Stimulated activated CD8-positive, alpha-beta memory T cell treated with anti-CD3 and anti-CD28 coated beads, Interleukin-15, amount 100 ng/mL, for 24 hours (primary cell): ENCODE measurements at regions not wholly inside any gene's neighbourhood (a gene's known extent, or its start where the extent isn't known, plus 50 kb on each side); places are given as distances from the start of the nearest gene placed in this dataset.
"Not testable (repeated sequence)": the region's sequence is repeated elsewhere in the genome, so short reads cannot be mapped to it uniquely, and the experiment has no call there.

Experiments used
- DNase-seq: peaks from one replicate; pipeline ENCODE4 v3.0.0-alpha.2; 2020; ENCODE audit warnings: low read depth

DNA sequence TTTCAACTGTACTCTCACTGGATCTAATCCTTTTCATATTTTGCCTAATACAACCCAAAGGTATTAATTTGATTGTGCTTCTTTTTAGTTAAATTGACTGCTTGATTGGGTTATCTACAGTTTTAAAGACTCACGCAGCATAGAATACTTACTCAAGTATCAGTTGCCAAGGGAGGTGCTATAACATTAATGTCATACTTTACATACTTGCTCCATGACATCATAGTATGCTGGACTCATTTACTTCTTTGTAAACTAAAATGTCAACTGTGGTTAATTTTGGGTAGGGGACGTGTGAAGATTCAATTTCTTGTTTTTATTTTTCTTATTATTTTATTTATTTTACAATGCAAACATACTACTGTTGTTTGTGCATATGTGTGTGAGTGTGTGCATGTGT is 716.2 kb upstream of the VRK2 start:
- no peak for DNase-seq

DNA sequence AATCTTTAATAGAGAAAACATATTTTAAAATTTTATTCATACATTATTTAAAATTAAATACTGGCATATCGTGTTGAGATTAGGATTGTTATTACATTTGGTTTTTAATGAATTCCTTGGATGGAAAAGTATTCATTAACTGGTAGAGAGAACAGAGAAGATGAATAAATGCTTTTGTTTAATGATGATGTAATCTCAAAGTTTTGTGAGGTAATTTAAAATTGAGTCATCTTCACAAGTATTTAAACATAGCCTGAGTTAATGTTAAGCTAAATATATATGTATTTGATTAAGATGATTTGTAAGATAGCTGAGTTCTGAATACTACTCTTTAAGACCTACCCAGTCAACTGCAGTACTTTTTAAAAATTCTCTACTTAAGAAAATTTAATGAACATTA is 713.4 kb upstream of the VRK2 start:
- no peak for DNase-seq

DNA sequence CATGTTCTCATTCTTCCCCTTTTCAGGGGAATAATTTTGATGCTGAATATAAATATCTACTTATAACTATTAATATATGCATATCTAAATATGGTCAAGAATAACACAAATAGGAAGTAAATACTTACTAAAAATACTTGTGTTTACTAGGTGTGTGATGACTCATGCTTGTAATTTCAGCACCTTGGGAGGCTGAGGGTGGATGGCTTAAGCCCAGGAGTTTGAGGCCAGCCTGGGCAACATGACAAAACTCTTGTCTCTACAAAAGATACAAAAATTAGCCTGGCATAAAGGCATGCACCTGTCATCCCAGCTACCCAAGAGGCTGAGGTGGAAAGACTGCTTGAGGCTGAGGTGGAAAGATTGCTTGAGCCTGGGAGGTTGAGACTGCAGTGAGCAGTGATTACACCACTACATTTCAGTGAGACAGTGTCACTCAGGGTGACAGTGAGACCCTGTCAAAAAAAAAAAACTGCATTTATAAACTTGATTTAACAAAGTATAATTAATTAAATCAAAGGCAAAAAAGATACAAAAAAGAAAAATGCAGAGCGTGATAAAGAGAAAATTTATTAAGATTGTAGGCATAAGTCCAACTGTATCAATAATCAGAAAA is 703.1 kb upstream of the VRK2 start:
- no peak for DNase-seq

DNA sequence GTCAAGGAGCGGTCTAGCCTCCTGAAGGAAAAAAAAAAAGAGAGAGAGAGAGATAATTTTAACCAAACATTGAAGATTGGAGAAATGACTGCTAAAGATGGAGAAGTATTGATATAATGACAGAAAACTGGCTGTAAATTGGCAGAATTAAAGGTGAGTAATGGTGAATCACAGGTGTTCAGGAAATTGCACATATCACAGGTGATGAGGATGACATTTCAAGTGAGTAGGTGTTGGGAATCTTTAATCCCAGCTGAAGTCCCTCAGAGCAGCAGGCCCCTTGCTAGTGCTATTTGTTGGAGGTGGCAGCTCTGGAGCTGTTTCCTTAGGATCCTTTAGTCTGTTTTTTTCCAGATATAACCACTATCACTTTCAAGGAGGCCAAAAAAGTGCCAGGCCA is 678.4 kb upstream of the VRK2 start:
- no peak for DNase-seq

DNA sequence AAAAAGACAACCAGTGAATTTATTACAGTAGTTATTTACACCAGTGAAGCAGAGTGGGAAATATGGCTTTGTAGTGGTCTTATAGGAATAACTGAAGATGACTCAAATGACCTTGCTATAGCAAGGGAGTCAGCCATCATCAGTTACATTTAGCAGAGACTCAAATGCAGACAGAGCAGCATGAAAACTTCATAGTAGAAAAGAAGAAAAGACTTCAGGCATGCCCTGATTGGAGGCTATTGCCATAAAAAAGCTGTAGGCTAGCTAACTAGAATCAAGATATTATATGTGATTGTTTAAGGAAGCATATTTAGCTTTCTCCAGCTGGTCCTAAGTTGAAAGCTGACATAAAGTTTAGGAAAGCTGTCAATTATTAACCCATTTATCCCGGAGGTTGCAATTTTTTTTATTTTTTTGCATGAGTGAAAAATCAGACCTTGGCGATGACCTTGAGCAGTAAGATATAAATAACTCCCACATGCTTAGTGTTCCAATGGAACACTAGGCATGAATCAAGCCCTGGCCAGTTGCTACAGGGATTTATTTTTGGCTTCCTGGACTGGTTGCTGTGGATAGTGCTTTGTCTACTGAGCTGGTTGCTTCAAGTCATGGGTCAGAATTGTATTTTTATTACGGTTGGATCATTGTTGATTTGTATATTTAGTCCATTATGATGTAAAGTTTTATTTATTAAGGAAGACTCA is 675.6 kb upstream of the VRK2 start:
- no peak for DNase-seq

DNA sequence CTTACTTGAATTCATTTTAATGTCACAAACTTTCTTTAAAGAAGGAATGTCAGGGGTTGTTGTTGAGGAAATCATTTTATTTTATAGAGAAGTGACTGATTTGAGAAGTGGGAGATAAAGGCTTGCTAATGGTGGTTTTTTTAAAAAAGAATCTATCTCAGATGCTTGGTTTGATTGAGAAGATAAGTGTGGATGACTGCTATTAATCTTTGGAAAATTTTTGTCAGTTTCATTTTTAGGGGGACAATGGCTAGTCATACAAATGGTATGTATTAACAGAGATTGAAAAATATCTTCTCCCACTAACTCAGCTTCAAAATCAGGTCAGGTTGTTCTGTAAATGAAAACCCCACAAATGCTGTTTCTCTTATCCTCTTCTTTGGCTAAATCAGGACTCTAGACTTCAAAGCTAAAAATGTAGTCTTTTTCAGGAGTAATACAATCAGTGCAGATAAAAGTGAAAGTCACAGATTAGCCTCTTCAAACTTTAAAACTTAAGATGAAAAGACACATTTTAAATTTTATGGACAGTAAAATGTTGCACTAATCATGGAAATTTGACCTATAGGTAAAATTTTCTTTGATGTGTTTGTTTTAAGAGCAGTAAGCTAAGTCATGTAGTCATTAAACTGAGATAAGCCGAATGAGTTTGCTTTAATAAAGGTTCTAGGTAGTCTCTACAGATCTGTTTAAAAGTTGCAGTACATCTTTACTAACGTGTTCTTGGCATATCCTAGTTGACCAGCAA is 674.2 kb upstream of the VRK2 start:
- DNase-seq: no peak

DNA sequence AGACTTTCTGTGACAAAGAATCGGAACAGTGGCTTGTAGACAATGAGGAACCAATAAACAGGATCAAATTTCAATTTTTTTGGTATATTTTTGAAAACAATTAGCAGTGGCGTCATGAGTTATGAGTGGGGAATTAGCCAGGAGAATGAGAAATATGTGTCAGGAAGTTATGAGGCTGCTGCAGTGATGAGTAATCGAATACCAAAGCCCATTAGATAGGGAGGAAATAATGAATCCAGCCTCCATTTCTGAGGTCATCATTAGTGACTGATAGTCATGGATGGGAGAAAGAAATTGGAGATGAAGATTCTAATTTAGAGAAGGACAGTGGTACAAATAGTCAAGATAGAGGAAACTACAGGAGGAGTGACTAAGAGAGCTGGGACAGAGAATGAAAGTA is 673.1 kb upstream of the VRK2 start:
- no peak for DNase-seq

DNA sequence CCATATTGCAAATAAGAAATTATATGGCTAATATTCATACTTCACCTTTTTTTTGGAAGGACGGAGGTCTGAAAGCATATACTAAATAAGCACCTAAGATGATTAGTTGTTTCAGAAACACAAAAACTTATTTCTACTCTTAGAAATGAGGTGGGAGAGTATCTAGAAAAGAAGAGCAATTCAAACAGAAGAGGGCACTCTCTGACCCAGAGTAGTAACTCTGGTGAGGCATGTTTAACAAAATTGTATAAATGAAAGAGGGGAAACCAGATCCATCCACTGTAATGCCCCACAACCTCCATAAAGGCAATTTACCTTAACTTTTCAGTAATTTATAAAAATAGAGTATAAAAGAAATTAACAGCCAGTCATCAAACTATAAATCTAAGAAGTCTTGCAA is 669.6 kb upstream of the VRK2 start:
- DNase-seq: no peak

DNA sequence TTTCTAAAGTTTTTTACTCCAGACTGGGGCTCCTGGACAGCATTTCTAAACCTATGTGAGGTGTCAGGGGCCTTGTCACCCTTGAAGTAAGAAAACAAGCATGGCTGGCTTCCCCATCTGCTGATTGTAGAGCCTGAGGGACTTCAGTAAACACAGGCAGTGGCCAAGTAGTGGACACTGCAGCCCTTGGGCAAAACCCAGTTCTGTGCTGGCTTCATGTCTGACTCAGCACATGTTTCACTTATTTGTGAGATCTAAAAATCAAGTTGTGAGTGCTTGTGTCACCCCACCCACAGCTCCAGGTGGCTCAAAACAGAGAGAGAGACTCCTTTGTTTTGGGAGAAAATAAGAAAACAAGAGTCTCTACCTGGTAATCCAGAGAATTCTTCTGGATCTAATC is 660.3 kb upstream of the VRK2 start:
- no peak for DNase-seq

DNA sequence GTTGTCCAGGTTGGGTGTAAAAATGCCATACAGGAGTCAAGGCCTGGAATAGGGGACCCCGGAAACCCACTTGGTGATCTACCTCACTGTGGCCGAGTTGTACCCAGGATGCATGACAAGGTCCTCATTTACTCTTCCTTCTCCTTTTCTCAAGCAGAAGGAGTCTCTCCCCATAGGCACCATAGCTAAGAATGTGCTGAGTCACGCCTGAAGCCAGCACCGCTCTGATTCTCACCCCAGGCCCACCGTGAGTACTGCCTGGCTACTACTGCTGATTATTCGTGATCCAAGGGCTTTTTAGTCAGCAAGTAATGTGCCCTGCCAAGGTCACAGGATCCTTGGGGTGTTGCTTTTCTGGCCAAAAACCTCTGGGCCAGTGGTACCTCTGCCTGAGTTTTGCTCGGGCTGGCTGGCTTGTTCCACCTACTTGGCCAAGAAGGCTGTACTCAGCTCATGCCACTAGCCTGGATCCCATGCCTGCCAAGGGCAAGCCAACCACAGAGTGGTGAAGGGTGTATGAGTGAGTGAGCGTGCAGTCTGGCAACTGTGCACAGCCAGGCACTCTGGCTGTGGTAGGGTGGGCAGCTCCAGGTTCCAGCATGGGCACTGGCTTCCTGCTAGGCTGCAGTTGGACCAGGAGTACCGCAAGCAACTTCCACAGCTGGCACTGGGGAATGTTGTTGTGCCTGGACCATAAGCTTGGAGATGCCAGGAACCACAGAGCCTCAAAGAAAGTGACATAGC is 650.1 kb upstream of the VRK2 start:
- DNase-seq: no peak

DNA sequence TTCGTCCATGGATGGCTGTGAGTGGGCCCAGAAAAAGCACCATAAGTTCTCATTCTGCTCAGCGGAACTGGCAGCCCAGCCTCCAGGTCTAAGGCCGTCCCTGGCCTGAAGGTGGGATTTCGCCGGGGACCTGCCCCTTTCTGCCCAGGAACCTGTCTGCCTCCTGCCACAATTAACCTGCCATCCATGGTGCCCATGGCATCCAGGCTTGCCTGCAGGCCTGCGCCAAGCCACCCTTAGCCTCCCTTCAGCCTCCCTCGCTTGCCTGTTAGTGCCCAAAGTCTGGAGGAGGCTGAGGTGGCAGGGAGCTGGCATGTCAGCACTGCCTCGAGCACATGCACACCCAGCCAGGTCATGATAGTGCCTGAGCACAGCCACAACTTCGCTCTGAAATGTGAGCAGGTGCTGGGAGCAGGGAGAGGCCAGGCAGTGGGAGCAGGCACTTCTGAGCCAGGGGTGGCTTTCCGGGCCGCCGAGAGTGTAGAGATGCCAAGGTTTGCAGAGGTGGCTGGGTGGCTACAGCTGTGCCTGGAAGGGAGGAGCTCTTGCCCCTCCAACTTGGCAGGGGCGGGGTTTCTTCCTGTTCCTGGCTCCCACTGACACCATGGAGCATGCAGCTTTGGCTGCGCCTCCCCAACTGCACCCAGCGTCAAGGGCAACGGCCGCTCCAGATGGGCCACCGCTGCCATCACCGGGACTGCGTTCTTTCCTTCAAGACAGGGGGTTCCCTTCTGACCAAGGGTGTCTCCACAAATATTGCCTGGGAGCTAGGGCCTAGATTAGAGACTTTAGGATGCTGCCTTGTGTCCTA is 648.9 kb upstream of the VRK2 start:
- DNase-seq: no peak

DNA sequence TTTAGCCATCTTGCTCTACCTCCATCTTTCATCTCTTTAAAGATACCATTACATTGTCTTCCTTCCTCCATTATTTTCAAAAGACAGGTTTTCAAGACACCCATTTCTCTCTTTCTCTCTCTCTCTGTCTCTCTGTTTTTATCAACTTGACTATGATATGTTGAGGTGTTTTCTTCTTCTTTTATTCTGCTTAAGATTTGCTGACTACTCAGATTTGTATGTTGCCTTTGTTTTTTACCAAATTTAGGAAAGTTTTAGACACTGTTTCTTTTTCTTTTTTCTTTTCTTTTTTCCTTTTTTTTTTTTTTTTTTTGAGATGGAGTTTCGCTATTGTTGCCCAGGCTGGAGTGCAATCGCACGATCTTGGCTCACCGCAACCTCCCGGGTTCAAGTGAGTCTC is 647.5 kb upstream of the VRK2 start:
- DNase-seq: no peak

DNA sequence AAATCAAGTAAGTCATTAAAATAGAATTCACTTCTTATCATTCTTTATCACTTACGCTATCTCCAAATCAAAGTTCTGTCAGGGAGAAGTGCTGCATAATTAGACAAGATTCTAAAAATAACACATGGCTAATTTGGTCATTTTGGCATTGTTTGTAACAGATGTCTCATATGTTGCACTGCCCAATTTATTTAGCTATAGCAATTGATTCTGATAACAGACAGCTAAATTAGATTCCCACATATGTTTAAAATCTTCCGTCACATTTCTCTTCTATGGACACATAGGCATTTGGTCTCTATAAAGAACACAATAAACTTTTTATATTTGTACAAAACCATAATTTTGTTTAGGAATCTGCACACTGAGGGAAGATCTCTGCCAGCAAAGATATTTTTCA is 644.5 kb upstream of the VRK2 start:
- no peak for DNase-seq

DNA sequence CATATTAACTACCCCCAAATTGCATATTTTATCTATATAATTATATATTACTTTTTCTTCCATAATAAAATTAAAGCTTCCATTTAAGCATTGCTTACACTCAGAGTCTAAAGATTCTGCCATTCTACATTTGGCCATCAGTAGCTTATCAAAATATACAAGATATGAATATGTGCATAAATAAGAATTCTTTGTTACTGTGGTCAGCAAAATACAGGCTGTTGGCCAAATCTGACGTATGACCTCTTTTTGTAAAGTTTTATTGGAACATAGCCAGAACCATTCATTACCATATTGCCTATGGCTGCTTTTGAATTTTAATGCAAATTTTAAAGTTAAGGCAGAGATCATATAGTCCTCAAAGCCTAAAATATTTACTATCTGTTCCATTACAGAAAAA is 643.9 kb upstream of the VRK2 start:
- DNase-seq: no peak

DNA sequence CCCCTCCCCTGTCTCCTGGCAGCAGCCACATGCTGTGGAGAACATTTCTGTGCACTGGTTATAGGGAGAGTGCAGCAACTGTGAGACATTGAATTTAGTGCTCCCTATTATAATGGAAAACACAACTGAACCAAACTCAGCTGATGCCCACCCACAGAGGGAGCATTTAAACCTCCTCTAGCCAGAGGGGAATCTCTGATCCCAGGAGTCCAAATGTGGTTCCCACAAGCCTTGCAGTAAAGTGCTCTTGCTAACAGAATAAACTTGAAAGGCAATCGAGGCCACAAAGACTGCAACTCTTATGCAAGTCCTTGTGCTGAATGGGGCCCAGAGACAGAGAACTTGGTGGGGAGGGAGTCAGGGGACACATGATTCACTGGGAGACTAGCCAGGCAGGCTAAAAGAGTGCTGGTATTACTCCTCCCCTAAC is 638.8 kb upstream of the VRK2 start:
- no peak for DNase-seq

DNA sequence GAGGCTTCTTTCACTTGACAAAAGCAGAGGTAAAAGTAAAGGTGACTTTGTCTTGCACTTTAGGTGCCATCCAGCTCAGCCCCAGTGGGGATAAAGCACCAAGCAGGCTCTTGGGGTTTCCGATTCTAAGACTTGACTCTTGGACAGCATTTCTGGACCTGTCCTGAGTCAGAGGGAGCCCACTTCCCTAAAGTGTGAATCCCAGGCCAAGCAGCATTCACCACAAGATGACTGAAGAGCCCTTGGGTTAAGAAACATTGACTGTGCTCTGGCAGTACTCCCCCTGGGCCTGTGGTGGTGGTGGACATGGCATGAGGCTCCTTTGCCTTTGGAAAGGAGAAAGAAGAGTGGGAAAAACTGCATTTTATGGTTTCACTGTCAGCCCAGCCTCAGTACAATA is 638.0 kb upstream of the VRK2 start:
- no peak for DNase-seq

DNA sequence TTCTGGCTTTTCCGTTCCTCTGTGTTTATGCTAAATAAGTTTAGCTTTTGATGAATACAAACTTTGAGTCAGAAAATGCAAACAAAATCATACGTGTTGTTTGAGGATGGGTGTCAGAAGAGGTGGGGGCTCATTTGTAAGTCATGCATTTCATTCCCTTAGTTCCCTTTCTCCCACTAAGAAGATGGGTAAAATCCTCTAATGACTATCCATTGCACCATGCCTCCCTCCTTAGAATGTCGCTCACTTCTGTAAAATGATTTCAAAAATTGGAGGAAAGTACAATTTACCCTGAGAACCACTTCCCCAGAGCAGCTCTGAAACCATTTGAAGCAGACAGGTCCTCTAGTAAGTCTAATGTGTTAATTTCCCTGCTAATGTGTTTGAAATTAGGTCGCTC is 629.6 kb upstream of the VRK2 start:
- DNase-seq: no peak

DNA sequence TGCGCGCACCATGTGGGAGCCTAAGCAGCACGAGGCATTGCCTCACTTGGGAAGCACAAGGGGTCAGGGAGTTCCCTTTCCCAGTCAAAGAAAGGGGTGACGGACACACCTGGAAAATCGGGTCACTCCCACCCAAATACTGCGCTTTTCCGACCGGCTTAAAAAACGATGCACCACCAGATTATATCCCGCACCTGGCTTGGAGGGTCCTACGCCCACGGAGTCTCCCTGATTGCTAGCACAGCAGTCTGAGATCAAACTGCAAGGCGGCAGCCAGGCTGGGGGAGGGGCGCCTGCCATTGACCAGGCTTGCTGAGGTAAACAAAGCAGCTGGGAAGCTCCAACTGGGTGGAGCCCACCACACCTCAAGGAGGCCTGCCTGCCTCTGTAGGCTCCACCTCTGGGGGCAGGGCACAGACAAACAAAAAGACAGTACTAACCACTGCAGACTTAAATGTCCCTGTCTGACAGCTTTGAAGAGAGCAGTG is 627.7 kb upstream of the VRK2 start:
- not testable (repeated sequence) for DNase-seq

DNA sequence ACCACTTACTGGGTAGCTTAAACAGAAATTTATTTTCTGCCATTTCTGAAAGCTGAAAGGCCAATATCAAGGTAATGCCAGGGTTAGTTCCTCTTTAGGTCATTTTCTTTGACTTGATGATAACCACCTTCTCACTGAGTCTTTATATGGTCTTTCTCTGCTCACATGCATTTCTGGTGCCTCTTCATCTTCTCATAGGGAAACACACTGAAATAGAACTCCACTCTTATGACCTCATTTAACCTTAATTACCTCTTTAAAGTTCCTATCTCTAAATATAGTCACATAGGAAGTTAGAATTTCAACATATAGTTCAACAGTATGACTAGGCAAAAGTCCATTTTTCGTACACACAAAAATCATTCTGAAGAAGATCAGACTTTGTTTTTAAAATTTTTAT is 616.8 kb upstream of the VRK2 start:
- DNase-seq: no peak

DNA sequence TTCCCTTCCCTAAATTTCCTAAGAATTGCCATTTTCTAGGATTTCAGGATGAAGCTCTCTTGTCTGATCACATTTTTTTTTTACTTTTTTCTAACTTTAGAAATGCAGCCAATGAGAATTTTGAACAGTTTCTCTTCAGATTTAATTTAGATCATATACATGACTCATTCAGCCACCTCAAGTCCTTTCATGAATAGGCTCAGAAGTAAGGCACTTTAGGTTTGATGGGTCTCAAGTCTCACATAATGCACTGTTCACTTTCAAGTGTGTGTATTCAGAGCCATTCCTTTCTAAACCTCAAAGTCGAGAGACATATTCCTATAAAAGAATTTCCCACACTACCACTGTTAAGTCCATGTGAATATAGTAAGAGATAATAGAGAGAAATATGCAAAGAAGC is 614.1 kb upstream of the VRK2 start:
- DNase-seq: no peak

DNA sequence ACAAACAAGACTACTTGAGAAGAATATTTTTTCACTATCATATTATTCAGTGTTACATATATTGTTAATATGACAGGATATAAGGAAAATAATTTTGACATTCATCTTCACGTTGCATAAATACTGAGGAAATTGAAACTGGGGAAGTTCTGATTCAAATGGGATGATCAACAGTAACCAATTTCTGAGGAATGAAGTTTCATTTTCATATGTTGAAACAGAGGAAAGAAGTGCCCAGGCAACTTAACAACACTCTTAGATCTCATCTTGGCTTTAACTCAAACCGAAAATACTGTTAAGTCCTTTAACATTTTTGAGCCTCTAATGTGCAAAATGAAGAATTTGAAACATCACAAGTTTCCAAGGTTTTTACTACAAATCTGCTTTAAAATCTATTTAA is 612.2 kb upstream of the VRK2 start:
- DNase-seq: no peak

DNA sequence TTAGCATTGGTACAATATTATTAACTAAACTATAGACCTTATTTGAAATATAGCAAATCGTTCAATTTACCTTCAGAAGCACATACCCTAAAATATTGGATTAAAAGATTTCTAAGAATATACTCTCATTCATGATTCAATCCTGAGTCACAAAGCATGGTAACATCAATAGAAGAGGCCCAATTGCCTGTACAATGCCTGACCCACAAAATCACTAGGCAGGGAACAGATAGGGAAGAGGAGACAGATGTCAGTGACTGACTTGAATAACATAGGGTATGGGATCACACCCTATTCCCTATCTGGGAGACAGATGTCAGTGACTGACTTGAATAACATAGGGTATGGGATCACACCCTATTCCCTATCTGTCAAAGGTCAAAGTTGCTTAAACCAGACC is 611.6 kb upstream of the VRK2 start:
- no peak for DNase-seq
